ENCODE measurements at regions not wholly inside any gene's neighbourhood (a gene's known extent, or its start where the extent isn't known, plus 50 kb on each side); places are given as distances from the start of the nearest gene placed in this dataset.

DNA sequence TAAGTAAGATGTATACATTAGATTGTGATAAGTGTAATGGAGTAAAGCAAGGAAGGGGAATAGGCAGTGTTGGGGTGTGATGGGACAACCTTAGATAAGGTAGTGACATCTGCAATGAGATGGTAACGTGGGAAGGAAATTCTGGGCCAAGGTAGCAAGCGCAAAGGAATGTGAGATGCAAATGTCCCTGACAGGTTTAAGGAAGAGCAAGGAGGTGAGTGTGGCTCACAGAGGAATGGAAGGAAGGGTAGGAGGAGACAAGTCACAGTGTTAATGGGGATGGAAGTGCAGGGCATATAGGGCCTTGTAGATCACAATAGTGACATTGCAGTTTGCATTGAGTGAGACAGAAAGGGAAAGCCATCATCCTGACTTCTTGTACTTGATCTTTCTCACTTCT is 170.9 kb upstream of the FAM98A start:
- no peaks in the 10 kb centered on the region for H3K27me3 ChIP-seq (replicated peaks; ENCODE audit: control insufficient read depth, insufficient read depth, low read length)
- H3K36me3 ChIP-seq (ENCODE audit: control insufficient read depth, insufficient read depth, low read length): no peaks in the 10 kb centered on the region
- no peak overlapping the region for H3K4me3 ChIP-seq (replicated peaks; ENCODE audit: low read depth, low read length)
- TF ChIP-seq, protein P1, sequence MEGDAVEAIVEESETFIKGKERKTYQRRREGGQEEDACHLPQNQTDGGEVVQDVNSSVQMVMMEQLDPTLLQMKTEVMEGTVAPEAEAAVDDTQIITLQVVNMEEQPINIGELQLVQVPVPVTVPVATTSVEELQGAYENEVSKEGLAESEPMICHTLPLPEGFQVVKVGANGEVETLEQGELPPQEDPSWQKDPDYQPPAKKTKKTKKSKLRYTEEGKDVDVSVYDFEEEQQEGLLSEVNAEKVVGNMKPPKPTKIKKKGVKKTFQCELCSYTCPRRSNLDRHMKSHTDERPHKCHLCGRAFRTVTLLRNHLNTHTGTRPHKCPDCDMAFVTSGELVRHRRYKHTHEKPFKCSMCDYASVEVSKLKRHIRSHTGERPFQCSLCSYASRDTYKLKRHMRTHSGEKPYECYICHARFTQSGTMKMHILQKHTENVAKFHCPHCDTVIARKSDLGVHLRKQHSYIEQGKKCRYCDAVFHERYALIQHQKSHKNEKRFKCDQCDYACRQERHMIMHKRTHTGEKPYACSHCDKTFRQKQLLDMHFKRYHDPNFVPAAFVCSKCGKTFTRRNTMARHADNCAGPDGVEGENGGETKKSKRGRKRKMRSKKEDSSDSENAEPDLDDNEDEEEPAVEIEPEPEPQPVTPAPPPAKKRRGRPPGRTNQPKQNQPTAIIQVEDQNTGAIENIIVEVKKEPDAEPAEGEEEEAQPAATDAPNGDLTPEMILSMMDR (IDR thresholded peaks at IDR 0.05; ENCODE audit: insufficient read depth, low read length, poor library complexity, severe bottlenecking): no peak
- no peak for DNase-seq (ENCODE audit: extremely low read depth, insufficient read length)

- H3K4me3 ChIP-seq (replicated peaks; ENCODE audit: low read depth, low read length): no peak overlapping the region
- TF ChIP-seq, protein P1 (IDR thresholded peaks at IDR 0.05; ENCODE audit: insufficient read depth, low read length, poor library complexity, severe bottlenecking): no peak
- no peaks in the 10 kb centered on the region for H3K36me3 ChIP-seq (ENCODE audit: control insufficient read depth, insufficient read depth, low read length)
- DNase-seq (ENCODE audit: extremely low read depth, insufficient read length): no peak
- H3K27me3 ChIP-seq (replicated peaks; ENCODE audit: control insufficient read depth, insufficient read depth, low read length): no peaks in the 10 kb centered on the region
These were observed 167.1 kb upstream of the FAM98A start for GRCh38 chr2:33766175-33766574.

- TF ChIP-seq, protein P1 (IDR thresholded peaks at IDR 0.05; ENCODE audit: insufficient read depth, low read length, poor library complexity, severe bottlenecking): no peak
- H3K36me3 ChIP-seq (ENCODE audit: control insufficient read depth, insufficient read depth, low read length): no peaks in the 10 kb centered on the region
- no peak for DNase-seq (ENCODE audit: extremely low read depth, insufficient read length)
These were observed 166.0 kb upstream of the FAM98A start for GRCh38 chr2:33765122-33765521.

GRCh38 chr2:33764551-33764950 is 165.5 kb upstream of the FAM98A start:
- Histone ChIP-seq H3K36me3 (ENCODE audit: control insufficient read depth, insufficient read depth, low read length) (no peaks in the 10 kb centered on the region), H3K4me3 (replicated peaks; ENCODE audit: low read depth, low read length) (no peak overlapping the region), H3K27me3 (replicated peaks; ENCODE audit: control insufficient read depth, insufficient read depth, low read length) (no peaks in the 10 kb centered on the region)
- TF ChIP-seq, protein P1 (IDR thresholded peaks at IDR 0.05; ENCODE audit: insufficient read depth, low read length, poor library complexity, severe bottlenecking): no peak
- no peak for DNase-seq (ENCODE audit: extremely low read depth, insufficient read length)

More at GRCh38 chr2:33765122-33765521, 166.0 kb upstream of the FAM98A start:
- H3K4me3 ChIP-seq (replicated peaks; ENCODE audit: low read depth, low read length): no peak overlapping the region
- H3K27me3 ChIP-seq (replicated peaks; ENCODE audit: control insufficient read depth, insufficient read depth, low read length): no peaks in the 10 kb centered on the region

- DNase-seq (ENCODE audit: extremely low read depth, insufficient read length): no peak
These were observed 164.7 kb upstream of the FAM98A start for GRCh38 chr2:33763671-33764310.

More at GRCh38 chr2:33763671-33764310, 164.7 kb upstream of the FAM98A start:
- Histone ChIP-seq H3K4me3 (replicated peaks; ENCODE audit: low read depth, low read length) (no peak overlapping the region), H3K36me3 (ENCODE audit: control insufficient read depth, insufficient read depth, low read length) (no peaks in the 10 kb centered on the region), H3K27me3 (replicated peaks; ENCODE audit: control insufficient read depth, insufficient read depth, low read length) (no peaks in the 10 kb centered on the region)
- TF ChIP-seq, protein P1 (IDR thresholded peaks at IDR 0.05; ENCODE audit: insufficient read depth, low read length, poor library complexity, severe bottlenecking): no peak

Measured in GM06990 (cell line).